IMR-90 (cell line): ENCODE measurements at regions not wholly inside any gene's neighbourhood (a gene's known extent, or its start where the extent isn't known, plus 50 kb on each side); places are given as distances from the start of the nearest gene placed in this dataset.

Experiments used
- ATAC-seq: fragments of 200-7000 bp; cut with Tn5 transposase; 2 replicates; pipeline ENCODE4 v1.9.1; 2020; ENCODE audit warnings: low read depth, mild to moderate bottlenecking, moderate library complexity
- BruUV-seq: library from RNA; stranded (reverse); fragments of 400-500 nt; replicated peaks from 2 replicates; lab custom pipeline; 2021; lab: Mats Ljungman, UMichigan
- CTCF ChIA-PET: fragments of 300-600 bp; formaldehyde crosslinking; extraction: SDS; loops from one replicate; lab custom pipeline; 2021; ENCODE audit warnings: antibody characterized with exemption; lab: Yijun Ruan, JAX
- POLR2A ChIA-PET: fragments of 300-600 bp; sonication (Branson Sonifier 250); formaldehyde crosslinking; loops from one replicate; lab custom pipeline; 2022; ENCODE audit warnings: antibody characterized with exemption; ENCODE audit not compliant: unreplicated experiment; lab: Charles Lee
- DNase-seq: peaks from one replicate; pipeline ENCODE4 v3.0.0; 2013
- H2AFZ ChIP-seq: replicated peaks from 2 replicates; pipeline ENCODE3; 2013; ENCODE audit warnings: low read length, mild to moderate bottlenecking; ENCODE audit not compliant: poor library complexity
- H2AK5ac ChIP-seq: 2 replicates; pipeline ENCODE4 v1.6.1; 2013; ENCODE audit warnings: low read depth, low read length, inconsistent platforms
- H2AK9ac ChIP-seq: replicated peaks from 2 replicates; pipeline ENCODE3; 2013; ENCODE audit warnings: mild to moderate bottlenecking, low read depth, low read length, moderate library complexity; ENCODE audit not compliant: poor library complexity
- H2BK120ac ChIP-seq: 2 replicates; pipeline ENCODE4 v1.6.1; 2013; ENCODE audit warnings: low read depth, low read length, inconsistent platforms
- H2BK15ac ChIP-seq: 3 replicates; pipeline ENCODE4 v1.6.1; 2013; ENCODE audit warnings: low read depth, low read length, inconsistent platforms
- H2BK20ac ChIP-seq: 2 replicates; pipeline ENCODE4 v1.6.1; 2013; ENCODE audit warnings: low read depth, mild to moderate bottlenecking, inconsistent platforms, low read length, moderate library complexity
- H2BK5ac ChIP-seq: 2 replicates; pipeline ENCODE4 v1.6.1; 2013; ENCODE audit warnings: mild to moderate bottlenecking, low read depth, low read length, inconsistent platforms; ENCODE audit not compliant: poor library complexity, severe bottlenecking
- H3K14ac ChIP-seq: replicated peaks from 2 replicates; pipeline ENCODE4 v1.6.1; 2013; ENCODE audit warnings: low read depth, low read length, inconsistent platforms
- H3K18ac ChIP-seq: 2 replicates; pipeline ENCODE4 v1.6.1; 2013; ENCODE audit warnings: low read depth, low read length, control low read depth
- H3K23ac ChIP-seq: 2 replicates; pipeline ENCODE4 v1.6.1; 2013; ENCODE audit warnings: low read depth, low read length, inconsistent platforms
- H3K27ac ChIP-seq: 2 replicates; pipeline ENCODE4 v1.5.1; 2013; ENCODE audit warnings: mild to moderate bottlenecking, control low read depth, low read length; ENCODE audit not compliant: insufficient read depth
- H3K27me3 ChIP-seq: 2 replicates; pipeline ENCODE4 v1.6.1; 2013; ENCODE audit warnings: low read length; ENCODE audit not compliant: control insufficient read depth, insufficient read depth
- H3K36me3 ChIP-seq: 2 replicates; pipeline ENCODE4 v1.6.1; 2013; ENCODE audit warnings: low read length, mixed read lengths; ENCODE audit not compliant: control insufficient read depth, insufficient read depth
- H3K4ac ChIP-seq: 2 replicates; pipeline ENCODE4 v1.6.1; 2013; ENCODE audit warnings: low read depth, low read length, inconsistent platforms
- H3K4me1 ChIP-seq: 2 replicates; pipeline ENCODE4 v1.6.1; 2013; ENCODE audit warnings: low read length, mixed read lengths; ENCODE audit not compliant: control insufficient read depth, insufficient read depth
- H3K4me2 ChIP-seq: 2 replicates; pipeline ENCODE4 v1.6.1; 2013; ENCODE audit warnings: low read depth, mild to moderate bottlenecking, control low read depth, low read length, moderate library complexity
- H3K4me3 ChIP-seq: 2 replicates; pipeline ENCODE4 v1.5.1; 2013; ENCODE audit warnings: low read depth, mild to moderate bottlenecking, control low read depth, low read length, moderate library complexity; ENCODE audit not compliant: insufficient read depth
- H3K56ac ChIP-seq: 2 replicates; pipeline ENCODE4 v1.6.1; 2013; ENCODE audit warnings: low read length, inconsistent platforms; ENCODE audit not compliant: insufficient read depth; ENCODE audit errors: extremely low read depth
- H3K79me1 ChIP-seq, 2 experiments: 2 replicates each; pipeline ENCODE4 v1.6.1; 2013; ENCODE audit warnings: low read length in 2 of 2, inconsistent platforms in 1 of 2, low read depth in 1 of 2
- H3K9ac ChIP-seq: 2 replicates; pipeline ENCODE4 v1.6.1; 2013; ENCODE audit warnings: low read depth, low read length, control low read depth
- H3K9me1 ChIP-seq: 2 replicates; pipeline ENCODE4 v1.6.1; 2013; ENCODE audit warnings: low read length, inconsistent platforms; ENCODE audit not compliant: insufficient read depth
- H3K9me3 ChIP-seq: 2 replicates; pipeline ENCODE4 v1.6.1; 2013; ENCODE audit warnings: low read length; ENCODE audit not compliant: control insufficient read depth, insufficient read depth
- H4K20me1 ChIP-seq: 2 replicates; pipeline ENCODE4 v1.6.1; 2013; ENCODE audit warnings: low read length, inconsistent platforms; ENCODE audit not compliant: insufficient read depth
- H4K5ac ChIP-seq: 2 replicates; pipeline ENCODE4 v1.6.1; 2013; ENCODE audit warnings: mild to moderate bottlenecking, low read depth, low read length, control low read depth
- H4K8ac ChIP-seq, 2 experiments: 2 replicates each; pipeline ENCODE4 v1.6.1; 2013; ENCODE audit warnings: low read depth in 2 of 2, low read length in 2 of 2, control low read depth in 1 of 2, inconsistent platforms in 1 of 2
- H4K91ac ChIP-seq: 2 replicates; pipeline ENCODE4 v1.6.1; 2013; ENCODE audit warnings: low read depth, low read length, inconsistent platforms; ENCODE audit not compliant: insufficient read depth
- BHLHE40 ChIP-seq: fragments of 150-350 bp; IDR thresholded peaks from 2 replicates; pipeline ENCODE4 v1.6.1; 2016; ENCODE audit warnings: mild to moderate bottlenecking, low read depth, low read length
- CHD1 ChIP-seq: IDR thresholded peaks from 2 replicates; pipeline ENCODE4 v1.6.1; 2012; ENCODE audit warnings: low read depth, low read length, improper control_type of control experiment
- ELK1 ChIP-seq: fragments of 150-350 bp; IDR thresholded peaks from 2 replicates; pipeline ENCODE4 v1.6.1; 2016; ENCODE audit warnings: low read depth, mild to moderate bottlenecking, low read length, moderate library complexity, borderline replicate concordance
- FOS ChIP-seq: fragments of 150-350 bp; IDR thresholded peaks from 2 replicates; pipeline ENCODE4 v1.6.1; 2016; ENCODE audit warnings: low read depth, low read length
- MAFK ChIP-seq: IDR thresholded peaks from 2 replicates; pipeline ENCODE4 v1.6.1; 2012; ENCODE audit warnings: low read depth, low read length, improper control_type of control experiment
- MXI1 ChIP-seq: IDR thresholded peaks from 2 replicates; pipeline ENCODE4 v1.6.1; 2012; ENCODE audit warnings: low read depth, mild to moderate bottlenecking, low read length, moderate library complexity, borderline replicate concordance
- NFE2L2 ChIP-seq: fragments of 150-350 bp; IDR thresholded peaks from 2 replicates; pipeline ENCODE4 v1.6.1; 2016; ENCODE audit warnings: low read depth, mild to moderate bottlenecking, low read length
- POLR2A ChIP-seq: IDR thresholded peaks from 2 replicates; pipeline ENCODE4 v1.6.1; 2012; ENCODE audit warnings: mild to moderate bottlenecking, low read depth, low read length
- RAD21 ChIP-seq: IDR thresholded peaks from 2 replicates; pipeline ENCODE4 v1.6.1; 2012; ENCODE audit warnings: low read length, improper control_type of control experiment
- RFX5 ChIP-seq: IDR thresholded peaks from 2 replicates; pipeline ENCODE4 v1.8.0; 2012; ENCODE audit warnings: low read depth, mild to moderate bottlenecking, low read length, moderate library complexity
- SMC3 ChIP-seq: fragments of 150-350 bp; IDR thresholded peaks from 2 replicates; pipeline ENCODE4 v1.6.1; 2016; ENCODE audit warnings: low read depth, mild to moderate bottlenecking, antibody characterized with exemption, low read length, moderate library complexity
- WGBS, 2 experiments: methylation state at CpG; one replicate each; pipeline versions ENCODE4 v1.1.5 to v1.1.7; 2013; ENCODE audit warnings: missing lambda C conversion rate in 2 of 2; ENCODE audit not compliant: insufficient read length in 1 of 2; ENCODE audit errors: extremely low coverage in 2 of 2; 5-methylcytosine and 5-hydroxymethylcytosine counted together
- dilution Hi-C: fragments of 300-500 bp; cut with HindIII; formaldehyde crosslinking; loops from one replicate; pipeline ENCODE4 v1.14.3; 2018; ENCODE audit warnings: low sequenced_read_pairs; ENCODE audit not compliant: unreplicated experiment
- in situ Hi-C: fragments of 300-500 bp; cut with MboI; formaldehyde crosslinking; loops from 3 replicates; pipeline ENCODE4 v1.14.3; 2019; ENCODE audit warnings: low sequenced_read_pairs, inconsistent platforms, mixed read lengths
- intact Hi-C: fragments of 100-400 bp; cut with micrococcal nuclease; formaldehyde crosslinking; loops from 2 replicates; pipeline ENCODE4 v1.10.0; 2022

GRCh38 chr1:5757187-5757805 lies 234.9 kb downstream of the NPHP4 start:
- Histone ChIP-seq H2AK5ac (no peak overlapping the region), H3K9ac (no peak overlapping the region), H2AFZ (no peak overlapping the region), H2BK15ac (no peak overlapping the region), H2BK20ac (no peak overlapping the region), H3K14ac (no peak overlapping the region), H2AK9ac (no peak overlapping the region), H2BK5ac (no peak overlapping the region), H4K91ac (no peak overlapping the region), H3K9me3 (peaks cover 44% of the 10 kb centered on the region), H3K4me1 (no peaks in the 10 kb centered on the region), H3K4ac (no peak overlapping the region), H3K79me1 (no peaks in the 10 kb centered on the region), H4K20me1 (no peaks in the 10 kb centered on the region), H4K8ac (no peak overlapping the region), H3K4me2 (no peak overlapping the region), H3K27me3 (no peaks in the 10 kb centered on the region), H4K5ac (no peak overlapping the region), H3K9me1 (no peaks in the 10 kb centered on the region), H3K4me3 (no peak overlapping the region), H3K56ac (no peak overlapping the region), H3K18ac (no peak overlapping the region), H3K27ac (no peak overlapping the region), H3K23ac (no peak overlapping the region), H2BK120ac (no peak overlapping the region), H3K36me3 (no peaks in the 10 kb centered on the region)
- POLR2A ChIA-PET: no interaction called here
- DNase-seq (no peak), ATAC-seq (no peak)
- CTCF ChIA-PET: no interaction called here
- TF ChIP-seq POLR2A (no peak), MAFK (no peak), ELK1 (no peak), RFX5 (no peak), FOS (no peak), CHD1 (no peak), SMC3 (no peak), RAD21 (no peak), BHLHE40 (no peak), MXI1 (no peak), NFE2L2 (no peak)
- intact Hi-C loops (no loop called here), in situ Hi-C loops (no loop called here), dilution Hi-C loops (no loop called here)
- no TSS peak for BruUV-seq
- WGBS, 2 experiments: 80% methylated on average over 1 of the region's 18 CpGs; no CpG with 5 or more reads in 1 of the 2 experiments
